Naive thymus-derived CD4-positive, alpha-beta T cell (primary cell): ENCODE measurements at regions not wholly inside any gene's neighbourhood (a gene's known extent, or its start where the extent isn't known, plus 50 kb on each side); places are given as distances from the start of the nearest gene placed in this dataset.

Source experiments
- ATAC-seq: fragments of 150-1000 bp; cut with Tn5 transposase; 2 replicates; pipeline ENCODE4 v1.10.0; 2021; ENCODE audit warnings: mild to moderate bottlenecking, moderate library complexity
- CTCF ChIA-PET: fragments of 350-600 bp; sonication (Branson Sonifier 250); formaldehyde crosslinking; loops from one replicate; lab custom pipeline; 2021; ENCODE audit warnings: antibody characterized with exemption; lab: Charles Lee
- POLR2A ChIA-PET: fragments of 350-600 bp; sonication (Branson Sonifier 250); formaldehyde crosslinking; loops from one replicate; lab custom pipeline; 2021; ENCODE audit warnings: antibody characterized with exemption, inconsistent platforms; lab: Charles Lee
- DNase-seq, 9 donors: peaks; one replicate each; pipeline versions ENCODE4 v3.0.0 to v3.0.0-alpha.2; 2020 to 2022; ENCODE audit warnings: mixed read lengths in 1 of 9
- H3K27ac ChIP-seq: one replicate; pipeline ENCODE4 v1.7.0; 2013; ENCODE audit warnings: mild to moderate bottlenecking, low read depth, low read length, moderate library complexity
- H3K27me3 ChIP-seq, 2 donors: one replicate each; pipeline ENCODE4 v1.7.0; 2013; ENCODE audit warnings: low read length in 2 of 2, mild to moderate bottlenecking in 2 of 2, moderate library complexity in 2 of 2; ENCODE audit not compliant: control insufficient read depth in 2 of 2, insufficient read depth in 2 of 2
- H3K36me3 ChIP-seq, 3 experiments: 1 replicate in 2 of 3; 2 replicates in 1 of 3; pipeline ENCODE4 v1.7.0; 2013; ENCODE audit warnings: low read length in 3 of 3, mild to moderate bottlenecking in 3 of 3, moderate library complexity in 1 of 3; ENCODE audit not compliant: insufficient read depth in 3 of 3, control insufficient read depth in 2 of 3
- H3K4me1 ChIP-seq, 2 donors: one replicate each; pipeline ENCODE4 v1.7.0; 2013; ENCODE audit warnings: low read length in 2 of 2, mild to moderate bottlenecking in 2 of 2, moderate library complexity in 1 of 2; ENCODE audit not compliant: control insufficient read depth in 2 of 2, insufficient read depth in 2 of 2
- H3K4me3 ChIP-seq: 2 replicates; pipeline ENCODE4 v1.7.0; 2013; ENCODE audit warnings: mild to moderate bottlenecking, low read length
- H3K9me3 ChIP-seq, 3 experiments: 1 replicate in 2 of 3; 2 replicates in 1 of 3; pipeline ENCODE4 v1.7.0; 2013; ENCODE audit warnings: low read length in 3 of 3; ENCODE audit not compliant: control insufficient read depth in 2 of 3
- H3K27ac Mint-ChIP-seq, 9 donors: one replicate each; pipeline ENCODE4 v1.8.0; 2020 to 2022; ENCODE audit warnings: mixed read lengths in 9 of 9, mild to moderate bottlenecking in 8 of 9, moderate library complexity in 5 of 9, inconsistent platforms in 2 of 9
- H3K27me3 Mint-ChIP-seq, 5 donors: one replicate each; pipeline ENCODE4 v1.8.0; 2021 to 2022; ENCODE audit warnings: mixed read lengths in 5 of 5, mild to moderate bottlenecking in 1 of 5
- H3K36me3 Mint-ChIP-seq, 5 donors: one replicate each; pipeline ENCODE4 v1.8.0; 2020 to 2022; ENCODE audit warnings: mixed read lengths in 5 of 5, mild to moderate bottlenecking in 3 of 5, inconsistent platforms in 1 of 5
- H3K4me1 Mint-ChIP-seq, 7 donors: one replicate each; pipeline ENCODE4 v1.8.0; 2020 to 2022; ENCODE audit warnings: mixed read lengths in 7 of 7, mild to moderate bottlenecking in 3 of 7, inconsistent platforms in 1 of 7
- H3K4me3 Mint-ChIP-seq, 10 donors: one replicate each; pipeline ENCODE4 v1.8.0; 2020 to 2022; ENCODE audit warnings: mild to moderate bottlenecking in 10 of 10, mixed read lengths in 10 of 10, moderate library complexity in 6 of 10, inconsistent platforms in 2 of 10
- H3K9me3 Mint-ChIP-seq, 11 donors: one replicate each; pipeline ENCODE4 v1.8.0; 2020 to 2022; ENCODE audit warnings: mixed read lengths in 11 of 11, mild to moderate bottlenecking in 4 of 11, inconsistent platforms in 1 of 11, moderate library complexity in 1 of 11
- intact Hi-C, 2 donors: fragments of 100-400 bp; cut with micrococcal nuclease; formaldehyde crosslinking; loops; one replicate each; pipeline ENCODE4 v1.15.1; 2023

DNA sequence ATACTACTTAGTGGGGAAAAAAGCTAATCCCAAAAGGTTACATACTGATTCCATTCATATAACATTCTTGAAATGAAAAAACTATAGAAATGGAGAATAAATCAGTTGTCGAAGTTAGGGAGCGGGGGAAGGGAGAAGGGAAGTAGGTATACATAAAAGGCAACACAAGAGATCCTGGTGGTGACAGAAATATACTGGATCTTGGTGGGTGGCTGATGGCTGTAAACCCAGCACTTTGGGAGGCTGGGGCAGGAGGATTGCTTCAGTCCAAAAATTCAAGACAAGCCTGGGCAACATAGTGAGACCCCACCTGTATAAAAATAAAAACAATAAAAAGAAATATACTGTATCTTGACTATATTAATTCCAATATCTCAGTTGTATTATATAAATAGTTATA, 105.7 kb upstream of the LGSN start:
- ChIA-PET CTCF (no interaction called here), POLR2A (no interaction called here)
- no peaks in the 10 kb centered on the region for H3K4me1 Mint-ChIP-seq
- Histone ChIP-seq H3K4me3 (no peak overlapping the region), H3K27me3 (no peaks in the 10 kb centered on the region), H3K9me3 (no peaks in the 10 kb centered on the region), H3K4me1 (no peaks in the 10 kb centered on the region), H3K27ac (no peak overlapping the region), H3K36me3 (no peaks in the 10 kb centered on the region)
- no peak for ATAC-seq
- DNase-seq: no peak
- peaks cover 1 to 15% (median 5%) of the 10 kb centered on the region in 5 donors for H3K27me3 Mint-ChIP-seq
- H3K9me3 Mint-ChIP-seq: peaks cover 0 to 19% (median 5%) of the 10 kb centered on the region in 11 donors
- H3K4me3 Mint-ChIP-seq: no peak overlapping the region
- peaks cover 0 to under 1% (median 0%) of the 10 kb centered on the region in 5 donors for H3K36me3 Mint-ChIP-seq
- intact Hi-C loops: no loop called here
- H3K27ac Mint-ChIP-seq: no peak overlapping the region

DNA sequence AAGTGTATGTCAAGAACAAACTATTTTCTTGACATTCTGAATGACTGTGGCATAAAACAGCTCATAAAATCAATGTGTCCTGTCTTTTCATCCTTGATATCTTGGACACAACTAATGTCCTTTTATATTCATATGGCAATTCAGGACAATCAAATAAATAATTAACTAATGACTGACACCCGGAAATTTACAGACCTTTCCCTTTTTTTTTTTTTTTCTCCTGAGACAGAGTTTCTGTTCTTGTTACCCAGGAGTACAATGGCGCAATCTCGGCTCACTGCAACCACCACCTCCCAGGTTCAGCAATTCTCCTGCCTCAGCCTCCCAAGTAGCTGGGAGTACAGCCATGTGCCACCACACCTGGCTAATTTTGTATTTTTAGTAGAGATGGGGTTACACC, 107.1 kb upstream of the LGSN start:
- intact Hi-C loops: no loop called here
- DNase-seq: no peak
- Histone ChIP-seq H3K27ac (no peak overlapping the region), H3K4me3 (no peak overlapping the region), H3K9me3 (no peaks in the 10 kb centered on the region), H3K27me3 (no peaks in the 10 kb centered on the region), H3K36me3 (no peaks in the 10 kb centered on the region), H3K4me1 (no peaks in the 10 kb centered on the region)
- H3K9me3 Mint-ChIP-seq: peaks cover 0 to 9% (median 1%) of the 10 kb centered on the region in 11 donors
- H3K4me1 Mint-ChIP-seq: no peaks in the 10 kb centered on the region
- ChIA-PET CTCF (no interaction called here), POLR2A (no interaction called here)
- no peak overlapping the region for H3K4me3 Mint-ChIP-seq
- H3K27ac Mint-ChIP-seq: no peak overlapping the region
- H3K27me3 Mint-ChIP-seq: peaks cover 2 to 19% (median 6%) of the 10 kb centered on the region in 5 donors
- no peaks in the 10 kb centered on the region for H3K36me3 Mint-ChIP-seq
- ATAC-seq: no peak

DNA sequence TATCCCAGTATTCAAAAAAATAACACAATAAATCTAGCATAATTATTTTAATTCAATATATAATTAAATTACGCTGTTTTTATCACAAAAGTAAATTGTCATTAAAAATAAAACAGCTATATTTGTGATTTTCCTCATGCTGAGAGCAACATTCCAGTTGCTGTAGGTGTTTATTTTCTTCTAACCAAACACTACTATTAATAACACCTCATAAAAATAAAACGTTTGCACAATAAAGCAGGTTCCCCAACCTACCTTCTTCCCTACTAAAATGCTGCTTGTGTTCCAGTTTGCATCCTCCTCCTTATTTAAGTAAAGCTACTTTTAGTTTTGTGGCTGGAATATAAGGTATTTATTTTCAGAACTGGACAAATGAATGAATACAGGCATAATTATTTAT, 108.2 kb upstream of the LGSN start:
- ATAC-seq (no peak), DNase-seq (no peak)
- intact Hi-C loops: no loop called here
- Histone ChIP-seq H3K27me3 (no peaks in the 10 kb centered on the region), H3K4me3 (no peak overlapping the region), H3K27ac (no peak overlapping the region), H3K4me1 (no peaks in the 10 kb centered on the region), H3K36me3 (no peaks in the 10 kb centered on the region), H3K9me3 (no peaks in the 10 kb centered on the region)
- Mint-ChIP-seq H3K27me3 (peaks cover 2 to 20% (median 8%) of the 10 kb centered on the region in 5 donors), H3K9me3 (peaks cover 0 to 3% (median 0%) of the 10 kb centered on the region in 11 donors), H3K27ac (no peak overlapping the region), H3K4me3 (no peak overlapping the region), H3K36me3 (no peaks in the 10 kb centered on the region), H3K4me1 (no peaks in the 10 kb centered on the region)
- POLR2A ChIA-PET: no interaction called here
- CTCF ChIA-PET: no interaction called here

DNA sequence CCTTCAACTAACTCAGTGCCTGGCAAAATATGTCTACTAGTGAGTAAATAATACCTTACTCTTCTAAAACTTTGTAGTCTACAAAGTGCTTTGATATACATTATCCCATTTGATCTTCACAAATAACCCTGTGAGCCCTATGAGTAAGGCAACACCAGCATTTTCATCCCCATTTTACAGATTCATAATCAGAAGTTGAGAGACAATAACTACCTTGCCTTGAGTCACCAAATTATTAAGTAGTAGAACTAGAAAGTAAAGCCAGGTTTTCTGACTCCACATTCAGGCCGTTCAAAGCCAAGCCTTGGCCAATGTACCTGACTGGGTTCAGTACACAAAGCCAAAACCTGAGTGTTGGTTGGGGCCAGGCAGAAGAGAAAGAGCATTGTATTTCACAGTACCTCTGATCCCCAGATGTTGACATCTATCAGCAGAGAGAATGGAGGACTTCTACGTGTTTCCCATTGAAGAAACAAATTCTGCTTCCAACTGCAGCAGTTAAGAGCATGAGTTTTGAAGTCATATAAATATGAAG, 111.3 kb upstream of the LGSN start:
- no peaks in the 10 kb centered on the region for H3K4me1 Mint-ChIP-seq
- H3K4me3 Mint-ChIP-seq: no peak overlapping the region
- peaks cover 0 to 3% (median 0%) of the 10 kb centered on the region in 11 donors for H3K9me3 Mint-ChIP-seq
- no peak overlapping the region for H3K27ac ChIP-seq
- H3K27ac Mint-ChIP-seq: no peak overlapping the region
- H3K27me3 Mint-ChIP-seq: peaks cover 2 to 20% (median 10%) of the 10 kb centered on the region in 5 donors
- no peaks in the 10 kb centered on the region for H3K36me3 Mint-ChIP-seq
- no peaks in the 10 kb centered on the region for H3K27me3 ChIP-seq
- DNase-seq (no peak), ATAC-seq (no peak)
- POLR2A ChIA-PET: no interaction called here
- CTCF ChIA-PET: no interaction called here
- H3K4me1 ChIP-seq: no peaks in the 10 kb centered on the region
- H3K9me3 ChIP-seq: no peaks in the 10 kb centered on the region
- intact Hi-C loops: no loop called here
- H3K36me3 ChIP-seq: no peaks in the 10 kb centered on the region
- H3K4me3 ChIP-seq: no peak overlapping the region

DNA sequence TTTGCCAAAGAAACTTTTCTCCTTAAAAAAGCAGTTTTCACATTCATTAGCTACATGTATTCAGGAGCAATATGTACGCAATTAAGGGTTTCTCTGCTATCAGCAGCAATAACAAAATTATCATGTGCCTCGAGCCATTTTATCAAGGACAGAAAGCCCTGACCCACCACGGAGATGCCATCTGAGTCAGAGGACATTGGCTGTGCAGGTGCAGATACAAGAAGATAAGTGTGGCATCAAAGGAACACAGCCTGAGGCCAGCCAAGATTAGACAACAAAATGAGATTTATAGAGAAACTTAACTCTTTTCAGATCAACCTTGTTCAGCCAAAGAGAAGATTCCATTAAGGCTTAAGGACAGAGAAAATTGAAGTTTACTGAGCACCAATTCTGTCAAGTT, 115.2 kb upstream of the LGSN start:
- H3K4me3 ChIP-seq: no peak overlapping the region
- no peak for DNase-seq
- H3K4me1 Mint-ChIP-seq: no peaks in the 10 kb centered on the region

DNA sequence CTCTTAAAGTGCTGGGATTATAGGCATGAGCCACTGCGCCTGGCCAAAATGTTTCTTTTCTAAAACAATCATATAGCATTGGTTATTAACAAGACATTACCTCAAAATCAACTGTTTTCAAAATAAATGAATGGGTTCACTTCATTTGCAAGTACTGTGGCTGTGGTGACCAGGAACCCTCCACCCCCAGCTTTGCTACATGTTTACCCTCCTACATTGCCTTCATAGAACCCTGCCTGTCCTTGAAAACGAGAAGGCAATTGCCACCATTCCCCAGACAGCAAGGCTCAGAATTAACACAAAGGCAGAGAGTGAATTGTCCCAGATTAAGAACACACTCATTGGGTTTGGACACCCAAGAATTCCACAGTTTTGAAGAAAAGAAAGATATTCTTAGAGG, 116.6 kb upstream of the LGSN start:
- H3K27ac Mint-ChIP-seq: no peak overlapping the region
- CTCF ChIA-PET: no interaction called here
- no peaks in the 10 kb centered on the region for H3K36me3 Mint-ChIP-seq
- POLR2A ChIA-PET: no interaction called here
- Histone ChIP-seq H3K4me1 (no peaks in the 10 kb centered on the region), H3K27me3 (no peaks in the 10 kb centered on the region), H3K4me3 (no peak overlapping the region), H3K9me3 (no peaks in the 10 kb centered on the region), H3K36me3 (no peaks in the 10 kb centered on the region), H3K27ac (no peak overlapping the region)
- peaks cover 0 to 6% (median 4%) of the 10 kb centered on the region in 5 donors for H3K27me3 Mint-ChIP-seq
- no peak overlapping the region for H3K4me3 Mint-ChIP-seq
- peaks cover 0 to 5% (median 1%) of the 10 kb centered on the region in 11 donors for H3K9me3 Mint-ChIP-seq
- ATAC-seq (no peak), DNase-seq (no peak)
- intact Hi-C loops: no loop called here
- peaks cover 0 to 4% (median 0%) of the 10 kb centered on the region in 7 donors for H3K4me1 Mint-ChIP-seq

More for the DNA sequence above, 115.2 kb upstream of the LGSN start:
- no peak for ATAC-seq
- no peaks in the 10 kb centered on the region for H3K27me3 ChIP-seq
- POLR2A ChIA-PET: no interaction called here
- H3K4me3 Mint-ChIP-seq: no peak overlapping the region
- H3K36me3 ChIP-seq: no peaks in the 10 kb centered on the region
- CTCF ChIA-PET: no interaction called here
- H3K27ac Mint-ChIP-seq: no peak overlapping the region
- peaks cover 0 to 5% (median 1%) of the 10 kb centered on the region in 11 donors for H3K9me3 Mint-ChIP-seq
- intact Hi-C loops: no loop called here
- H3K9me3 ChIP-seq: no peaks in the 10 kb centered on the region
- H3K27ac ChIP-seq: no peak overlapping the region
- H3K4me1 ChIP-seq: no peaks in the 10 kb centered on the region
- no peaks in the 10 kb centered on the region for H3K36me3 Mint-ChIP-seq
- peaks cover 2 to 19% (median 8%) of the 10 kb centered on the region in 5 donors for H3K27me3 Mint-ChIP-seq

DNA sequence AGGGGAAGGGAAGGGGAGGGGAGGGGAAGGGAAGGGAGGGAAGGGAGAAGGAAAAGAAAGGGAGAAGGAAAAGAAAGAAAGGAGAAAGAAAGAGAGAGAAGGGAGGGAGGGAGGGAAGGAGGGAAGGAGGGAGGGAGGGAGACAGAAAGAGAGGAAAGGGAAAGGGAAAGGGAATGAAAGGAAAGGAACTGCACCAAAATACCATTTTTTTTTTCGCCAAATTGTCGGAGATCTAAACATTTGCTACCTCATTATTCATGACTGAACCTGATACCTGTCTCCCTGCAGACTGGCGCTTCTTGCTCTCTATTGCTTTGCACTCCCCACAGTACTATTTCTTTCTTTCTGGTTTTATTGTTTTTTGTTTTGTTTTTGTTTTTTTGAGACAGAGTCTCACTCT, 117.3 kb upstream of the LGSN start:
- Histone ChIP-seq H3K27me3 (no peaks in the 10 kb centered on the region), H3K4me1 (no peaks in the 10 kb centered on the region), H3K36me3 (no peaks in the 10 kb centered on the region), H3K4me3 (no peak overlapping the region), H3K27ac (no peak overlapping the region), H3K9me3 (no peaks in the 10 kb centered on the region)
- Mint-ChIP-seq H3K27ac (no peak overlapping the region), H3K36me3 (no peaks in the 10 kb centered on the region), H3K4me1 (peaks cover 0 to 4% (median 0%) of the 10 kb centered on the region in 7 donors), H3K27me3 (peaks cover 0 to 4% (median under 1%) of the 10 kb centered on the region in 5 donors), H3K4me3 (no peak overlapping the region), H3K9me3 (peaks cover 0 to 5% (median 1%) of the 10 kb centered on the region in 11 donors)
- POLR2A ChIA-PET: no interaction called here
- ATAC-seq (no peak), DNase-seq (no peak)
- CTCF ChIA-PET: no interaction called here
- intact Hi-C loops: no loop called here
